HCT116 (cell line): ENCODE measurements at regions not wholly inside any gene's neighbourhood (a gene's known extent, or its start where the extent isn't known, plus 50 kb on each side); places are given as distances from the start of the nearest gene placed in this dataset.

Experiments
- ATAC-seq: fragments of 200-7000 bp; cut with Tn5 transposase; 2 replicates; pipeline ENCODE4 v1.9.1; 2020; ENCODE audit warnings: mild to moderate bottlenecking, moderate library complexity
- BruUV-seq: library from RNA; stranded (reverse); fragments of 400-500 nt; replicated peaks from 2 replicates; lab custom pipeline; 2021; lab: Mats Ljungman, UMichigan
- CTCF ChIA-PET: fragments of 300-600 bp; sonication (Branson Sonifier 250); formaldehyde crosslinking; loops from one replicate; lab custom pipeline; 2021; ENCODE audit warnings: antibody characterized with exemption; lab: Charles Lee
- POLR2A ChIA-PET: fragments of 300-600, 350-600 bp; sonication (Branson Sonifier 250); formaldehyde crosslinking; loops from one replicate; lab custom pipeline; 2021; ENCODE audit warnings: antibody characterized with exemption; lab: Charles Lee
- RAD21 ChIA-PET, 2 experiments: fragments of 300-600 bp; sonication (Branson Sonifier 250); formaldehyde crosslinking; loops; one replicate each; lab custom pipeline; 2023; ENCODE audit warnings: low total read pairs in 2 of 2; ENCODE audit not compliant: uncharacterized antibody in 2 of 2, unreplicated experiment in 2 of 2, low non-redundant PET in 1 of 2; lab: Charles Lee
- DNase-seq: peaks from one replicate; pipeline ENCODE4 v3.0.0-alpha.2; 2010; ENCODE audit warnings: low read depth, low spot score
- H2AFZ ChIP-seq: fragments of 200-600 bp; shearing (Covaris generic), sonication (generic); 2 replicates; pipeline ENCODE4 v1.6.1; 2017; ENCODE audit warnings: low read depth, mixed run types, mixed read lengths, antibody characterized with exemption, low read length; ENCODE audit not compliant: poor library complexity, severe bottlenecking
- H3K27ac ChIP-seq: 2 replicates; pipeline ENCODE4 v1.5.1; 2012; ENCODE audit warnings: low read depth, low read length
- H3K27me3 ChIP-seq: fragments of 200-600 bp; sonication (generic); 2 replicates; pipeline ENCODE4 v1.6.1; 2016; ENCODE audit warnings: mixed run types, low read length, mixed read lengths; ENCODE audit not compliant: insufficient read depth
- H3K36me3 ChIP-seq, 2 experiments: fragments of 200-500 bp in 1 of 2; fragments of 200-600 bp in 1 of 2; sonication (Bioruptor generic) in 1 of 2; sonication (generic) in 1 of 2; 2 replicates each; pipeline versions ENCODE4 v1.5.1 to v1.6.1; 2014 to 2016; ENCODE audit warnings: low read length in 2 of 2, inconsistent platforms in 1 of 2, mixed read lengths in 1 of 2, mixed run types in 1 of 2; ENCODE audit not compliant: insufficient read depth in 2 of 2, control insufficient read depth in 1 of 2
- H3K4me1 ChIP-seq, 2 experiments: fragments of 200-600 bp in 1 of 2; sonication (generic) in 1 of 2; 2 replicates each; pipeline versions ENCODE4 v1.5.1 to v1.6.1; 2012 to 2017; ENCODE audit warnings: low read length in 2 of 2, inconsistent platforms in 1 of 2, mild to moderate bottlenecking in 1 of 2, mixed read lengths in 1 of 2, mixed run types in 1 of 2, moderate library complexity in 1 of 2; ENCODE audit not compliant: insufficient read depth in 2 of 2, control insufficient read depth in 1 of 2
- H3K4me2 ChIP-seq: fragments of 200-600 bp; sonication (generic); 2 replicates; pipeline ENCODE4 v1.6.1; 2017; ENCODE audit warnings: mixed run types, low read length, mixed read lengths
- H3K4me3 ChIP-seq, 2 experiments: fragments of 200-600 bp in 1 of 2; sonication (generic) in 1 of 2; replicated peaks in 1 of 2; 2 replicates each; pipeline ENCODE4 v1.5.1; 2011 to 2016; ENCODE audit warnings: low read length in 2 of 2, control low read depth in 1 of 2, low read depth in 1 of 2, mild to moderate bottlenecking in 1 of 2, mixed read lengths in 1 of 2, mixed run types in 1 of 2
- H3K79me2 ChIP-seq: fragments of 200-600 bp; sonication (generic); 2 replicates; pipeline ENCODE4 v1.6.1; 2017; ENCODE audit warnings: mild to moderate bottlenecking, mixed run types, low read length, moderate library complexity, mixed read lengths; ENCODE audit not compliant: insufficient read depth
- H3K9ac ChIP-seq: fragments of 200-600 bp; sonication (generic); 2 replicates; pipeline ENCODE4 v1.6.1; 2016; ENCODE audit warnings: low read length, mixed read lengths
- H3K9me2 ChIP-seq: fragments of 200-600 bp; sonication (generic), shearing (Covaris generic); 2 replicates; pipeline ENCODE4 v1.6.1; 2017; ENCODE audit warnings: mixed run types, mild to moderate bottlenecking, moderate library complexity; ENCODE audit not compliant: insufficient read depth
- H3K9me3 ChIP-seq, 2 experiments: fragments of 200-500 bp in 1 of 2; fragments of 200-600 bp in 1 of 2; sonication (Bioruptor generic) in 1 of 2; sonication (generic) in 1 of 2; 2 replicates each; pipeline ENCODE4 v1.6.1; 2014 to 2017; ENCODE audit warnings: low read length in 2 of 2, mixed read lengths in 2 of 2, inconsistent platforms in 1 of 2, low read depth in 1 of 2, mild to moderate bottlenecking in 1 of 2, mixed run types in 1 of 2, moderate library complexity in 1 of 2; ENCODE audit not compliant: control insufficient read depth in 1 of 2, insufficient read depth in 1 of 2
- H4K20me1 ChIP-seq: fragments of 200-600 bp; sonication (generic), shearing (Covaris generic); 2 replicates; pipeline ENCODE4 v1.6.1; 2017; ENCODE audit warnings: mixed run types, mild to moderate bottlenecking, moderate library complexity; ENCODE audit not compliant: insufficient read depth
- ELF1 ChIP-seq: IDR thresholded peaks from 2 replicates; pipeline ENCODE4 v1.6.1; 2012; ENCODE audit warnings: low read depth, borderline replicate concordance
- EZH2 ChIP-seq: fragments of 200-600 bp; sonication (generic); IDR thresholded peaks from 2 replicates; pipeline ENCODE4 v1.6.1; 2017; ENCODE audit warnings: antibody characterized with exemption, mixed run types
- EZH2phosphoT487 ChIP-seq: fragments of 200-600 bp; IDR thresholded peaks from 2 replicates; pipeline ENCODE4 v1.6.1; 2018; ENCODE audit warnings: antibody characterized with exemption, borderline replicate concordance
- FOSL1 ChIP-seq: IDR thresholded peaks from 2 replicates; pipeline ENCODE4 v1.6.1; 2012; ENCODE audit warnings: low read depth
- JUND ChIP-seq: IDR thresholded peaks from 2 replicates; pipeline ENCODE4 v1.6.1; 2012
- POLR2A ChIP-seq: IDR thresholded peaks from 2 replicates; pipeline ENCODE4 v1.7.0; 2011; ENCODE audit warnings: borderline replicate concordance; ENCODE audit not compliant: insufficient read depth, insufficient read length; ENCODE audit errors: extremely low read depth
- POLR2AphosphoS5 ChIP-seq: IDR thresholded peaks from 2 replicates; pipeline ENCODE4 v1.6.1; 2011; ENCODE audit warnings: mild to moderate bottlenecking, low read depth, low read length, moderate library complexity
- RAD21 ChIP-seq: IDR thresholded peaks from 2 replicates; pipeline ENCODE4 v1.6.1; 2012; ENCODE audit warnings: low read depth, mild to moderate bottlenecking
- SIN3A ChIP-seq: IDR thresholded peaks from 2 replicates; pipeline ENCODE4 v1.6.1; 2012; ENCODE audit warnings: low read depth
- SP1 ChIP-seq: IDR thresholded peaks from 2 replicates; pipeline ENCODE4 v1.6.1; 2012; ENCODE audit warnings: low read depth
- SRF ChIP-seq: IDR thresholded peaks from 2 replicates; pipeline ENCODE4 v1.6.1; 2012; ENCODE audit warnings: low read depth
- YY1 ChIP-seq: IDR thresholded peaks from 2 replicates; pipeline ENCODE4 v1.6.1; 2011; ENCODE audit warnings: low read length, low read depth, moderate library complexity, mild to moderate bottlenecking; ENCODE audit not compliant: insufficient replicate concordance; ENCODE audit errors: extremely low read depth
- ZFX ChIP-seq: fragments of 450-650 bp; IDR thresholded peaks from 2 replicates; pipeline ENCODE4 v1.6.1; 2017
- ZNF274 ChIP-seq: fragments of 200-500 bp; sonication (Bioruptor generic); IDR thresholded peaks from 2 replicates; pipeline ENCODE4 v1.6.1; 2014; ENCODE audit warnings: mild to moderate bottlenecking, low read depth, low read length, inconsistent platforms
- intact Hi-C: fragments of 100-400 bp; cut with micrococcal nuclease; formaldehyde crosslinking; loops from 2 replicates; pipeline ENCODE4 v1.10.0; 2022
- TF ChIP-seq, protein P1 (sequence below): IDR thresholded peaks from 2 replicates; pipeline ENCODE4 v1.6.1; 2011; ENCODE audit warnings: mild to moderate bottlenecking, low read length, moderate library complexity; ENCODE audit not compliant: insufficient replicate concordance; ENCODE audit errors: extremely low read depth
- TF ChIP-seq, protein P2 (sequence below): IDR thresholded peaks from 2 replicates; pipeline ENCODE4 v1.6.1; 2012; ENCODE audit warnings: low read depth
- TF ChIP-seq, protein P3 (sequence below): IDR thresholded peaks from 2 replicates; pipeline ENCODE4 v1.6.1; 2012
- TF ChIP-seq, protein P4 (sequence below), 3 experiments: fragments of 200-600 bp in 1 of 3; sonication (generic) in 1 of 3; IDR thresholded peaks in 2 of 3; conservative IDR thresholded peaks in 1 of 3; 2 replicates each; pipeline ENCODE4 v1.5.1; 2012 to 2017; ENCODE audit warnings: low read depth in 2 of 3, low read length in 2 of 3, antibody characterized with exemption in 1 of 3, borderline replicate concordance in 1 of 3, control low read depth in 1 of 3, mild to moderate bottlenecking in 1 of 3, mixed read lengths in 1 of 3, mixed run types in 1 of 3, moderate library complexity in 1 of 3; ENCODE audit not compliant: insufficient read depth in 1 of 3
- TF ChIP-seq, protein P5 (sequence below): IDR thresholded peaks from 2 replicates; pipeline ENCODE4 v1.6.1; 2012

DNA sequence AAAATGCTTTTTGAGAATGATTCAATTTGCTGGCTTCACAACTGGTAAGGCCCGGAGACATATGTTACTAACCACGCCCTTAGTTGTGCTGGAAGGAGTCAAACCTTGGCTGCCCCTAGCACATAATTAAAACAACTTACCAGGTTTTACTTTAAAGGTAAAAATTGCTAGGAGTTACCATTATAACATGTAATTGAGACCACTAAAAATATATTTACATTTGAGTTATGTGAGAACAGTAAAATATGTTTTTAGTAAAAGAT, 435.6 kb upstream of the CDH9 start:
- BruUV-seq, result no TSS peak
- RAD21 ChIA-PET, result no interaction called here
- Histone ChIP-seq H3K9me3 (peaks cover 6 to 27% of the 10 kb centered on the region in 2 experiments; a peak in 2 of 4 replicates), H3K4me2 (no peak overlapping the region), H3K79me2 (no peaks in the 10 kb centered on the region), H3K9me2 (no peaks in the 10 kb centered on the region), H3K27me3 (no peaks in the 10 kb centered on the region), H2AFZ (no peak overlapping the region), H4K20me1 (no peaks in the 10 kb centered on the region; the same call in 1 of the 2 replicates), H3K4me3 (no peak overlapping the region), H3K36me3 (no peaks in the 10 kb centered on the region), H3K4me1 (no peaks in the 10 kb centered on the region), H3K9ac (no peak overlapping the region), H3K27ac (no peak overlapping the region)
- intact Hi-C loops, result no loop called here
- TF ChIP-seq, protein P1, sequence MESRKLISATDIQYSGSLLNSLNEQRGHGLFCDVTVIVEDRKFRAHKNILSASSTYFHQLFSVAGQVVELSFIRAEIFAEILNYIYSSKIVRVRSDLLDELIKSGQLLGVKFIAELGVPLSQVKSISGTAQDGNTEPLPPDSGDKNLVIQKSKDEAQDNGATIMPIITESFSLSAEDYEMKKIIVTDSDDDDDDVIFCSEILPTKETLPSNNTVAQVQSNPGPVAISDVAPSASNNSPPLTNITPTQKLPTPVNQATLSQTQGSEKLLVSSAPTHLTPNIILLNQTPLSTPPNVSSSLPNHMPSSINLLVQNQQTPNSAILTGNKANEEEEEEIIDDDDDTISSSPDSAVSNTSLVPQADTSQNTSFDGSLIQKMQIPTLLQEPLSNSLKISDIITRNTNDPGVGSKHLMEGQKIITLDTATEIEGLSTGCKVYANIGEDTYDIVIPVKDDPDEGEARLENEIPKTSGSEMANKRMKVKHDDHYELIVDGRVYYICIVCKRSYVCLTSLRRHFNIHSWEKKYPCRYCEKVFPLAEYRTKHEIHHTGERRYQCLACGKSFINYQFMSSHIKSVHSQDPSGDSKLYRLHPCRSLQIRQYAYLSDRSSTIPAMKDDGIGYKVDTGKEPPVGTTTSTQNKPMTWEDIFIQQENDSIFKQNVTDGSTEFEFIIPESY, result no peak
- TF ChIP-seq EZH2phosphoT487, result no peak
- TF ChIP-seq ELF1, result no peak
- TF ChIP-seq, protein P2, sequence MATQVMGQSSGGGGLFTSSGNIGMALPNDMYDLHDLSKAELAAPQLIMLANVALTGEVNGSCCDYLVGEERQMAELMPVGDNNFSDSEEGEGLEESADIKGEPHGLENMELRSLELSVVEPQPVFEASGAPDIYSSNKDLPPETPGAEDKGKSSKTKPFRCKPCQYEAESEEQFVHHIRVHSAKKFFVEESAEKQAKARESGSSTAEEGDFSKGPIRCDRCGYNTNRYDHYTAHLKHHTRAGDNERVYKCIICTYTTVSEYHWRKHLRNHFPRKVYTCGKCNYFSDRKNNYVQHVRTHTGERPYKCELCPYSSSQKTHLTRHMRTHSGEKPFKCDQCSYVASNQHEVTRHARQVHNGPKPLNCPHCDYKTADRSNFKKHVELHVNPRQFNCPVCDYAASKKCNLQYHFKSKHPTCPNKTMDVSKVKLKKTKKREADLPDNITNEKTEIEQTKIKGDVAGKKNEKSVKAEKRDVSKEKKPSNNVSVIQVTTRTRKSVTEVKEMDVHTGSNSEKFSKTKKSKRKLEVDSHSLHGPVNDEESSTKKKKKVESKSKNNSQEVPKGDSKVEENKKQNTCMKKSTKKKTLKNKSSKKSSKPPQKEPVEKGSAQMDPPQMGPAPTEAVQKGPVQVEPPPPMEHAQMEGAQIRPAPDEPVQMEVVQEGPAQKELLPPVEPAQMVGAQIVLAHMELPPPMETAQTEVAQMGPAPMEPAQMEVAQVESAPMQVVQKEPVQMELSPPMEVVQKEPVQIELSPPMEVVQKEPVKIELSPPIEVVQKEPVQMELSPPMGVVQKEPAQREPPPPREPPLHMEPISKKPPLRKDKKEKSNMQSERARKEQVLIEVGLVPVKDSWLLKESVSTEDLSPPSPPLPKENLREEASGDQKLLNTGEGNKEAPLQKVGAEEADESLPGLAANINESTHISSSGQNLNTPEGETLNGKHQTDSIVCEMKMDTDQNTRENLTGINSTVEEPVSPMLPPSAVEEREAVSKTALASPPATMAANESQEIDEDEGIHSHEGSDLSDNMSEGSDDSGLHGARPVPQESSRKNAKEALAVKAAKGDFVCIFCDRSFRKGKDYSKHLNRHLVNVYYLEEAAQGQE, result no peak
- TF ChIP-seq POLR2AphosphoS5, result no peak
- TF ChIP-seq ZFX, result no peak
- no peak for TF ChIP-seq YY1
- TF ChIP-seq RAD21, result no peak
- no peak for TF ChIP-seq JUND
- no peak for TF ChIP-seq SIN3A
- TF ChIP-seq, protein P3, sequence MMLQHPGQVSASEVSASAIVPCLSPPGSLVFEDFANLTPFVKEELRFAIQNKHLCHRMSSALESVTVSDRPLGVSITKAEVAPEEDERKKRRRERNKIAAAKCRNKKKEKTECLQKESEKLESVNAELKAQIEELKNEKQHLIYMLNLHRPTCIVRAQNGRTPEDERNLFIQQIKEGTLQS, result no peak
- TF ChIP-seq POLR2A, result no peak
- no peak for TF ChIP-seq FOSL1
- no peak for TF ChIP-seq ZNF274
- TF ChIP-seq, protein P4, sequence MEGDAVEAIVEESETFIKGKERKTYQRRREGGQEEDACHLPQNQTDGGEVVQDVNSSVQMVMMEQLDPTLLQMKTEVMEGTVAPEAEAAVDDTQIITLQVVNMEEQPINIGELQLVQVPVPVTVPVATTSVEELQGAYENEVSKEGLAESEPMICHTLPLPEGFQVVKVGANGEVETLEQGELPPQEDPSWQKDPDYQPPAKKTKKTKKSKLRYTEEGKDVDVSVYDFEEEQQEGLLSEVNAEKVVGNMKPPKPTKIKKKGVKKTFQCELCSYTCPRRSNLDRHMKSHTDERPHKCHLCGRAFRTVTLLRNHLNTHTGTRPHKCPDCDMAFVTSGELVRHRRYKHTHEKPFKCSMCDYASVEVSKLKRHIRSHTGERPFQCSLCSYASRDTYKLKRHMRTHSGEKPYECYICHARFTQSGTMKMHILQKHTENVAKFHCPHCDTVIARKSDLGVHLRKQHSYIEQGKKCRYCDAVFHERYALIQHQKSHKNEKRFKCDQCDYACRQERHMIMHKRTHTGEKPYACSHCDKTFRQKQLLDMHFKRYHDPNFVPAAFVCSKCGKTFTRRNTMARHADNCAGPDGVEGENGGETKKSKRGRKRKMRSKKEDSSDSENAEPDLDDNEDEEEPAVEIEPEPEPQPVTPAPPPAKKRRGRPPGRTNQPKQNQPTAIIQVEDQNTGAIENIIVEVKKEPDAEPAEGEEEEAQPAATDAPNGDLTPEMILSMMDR (IDR thresholded peaks at IDR 0.05 in 2 of 3, conservative IDR thresholded peaks at IDR 0.05 in 1 of 3; ENCODE audit: borderline replicate concordance in 1 of 3, insufficient read depth in 1 of 3, low read depth in 2 of 3, low read length in 2 of 3), result no peak
- TF ChIP-seq, protein P5, sequence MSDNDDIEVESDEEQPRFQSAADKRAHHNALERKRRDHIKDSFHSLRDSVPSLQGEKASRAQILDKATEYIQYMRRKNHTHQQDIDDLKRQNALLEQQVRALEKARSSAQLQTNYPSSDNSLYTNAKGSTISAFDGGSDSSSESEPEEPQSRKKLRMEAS, result no peak
- no peak for TF ChIP-seq SRF
- TF ChIP-seq SP1, result no peak
- TF ChIP-seq EZH2, result no peak
- DNase-seq, result no peak
- CTCF ChIA-PET, result no interaction called here
- POLR2A ChIA-PET, result no interaction called here
- no peak for ATAC-seq
